Cardiac fibroblast (primary cell): ENCODE measurements at regions not wholly inside any gene's neighbourhood (a gene's known extent, or its start where the extent isn't known, plus 50 kb on each side); places are given as distances from the start of the nearest gene placed in this dataset.

Experiments used
- DNase-seq, 2 donors: peaks; one replicate each; pipeline versions ENCODE4 v3.0.0 to v3.0.0-alpha.2; 2010; ENCODE audit warnings: low read depth in 2 of 2
- H3K4me3 ChIP-seq, 2 donors: replicated peaks in 1 of 2; 1 replicate in 1 of 2; 2 replicates in 1 of 2; pipeline ENCODE4 v1.5.1; 2011; ENCODE audit warnings: low read depth in 2 of 2, low read length in 2 of 2, mild to moderate bottlenecking in 2 of 2, moderate library complexity in 1 of 2
- TF ChIP-seq, protein P1 (sequence below): IDR thresholded peaks from one replicate; pipeline ENCODE4 v1.5.1; 2011; ENCODE audit warnings: low read depth, mild to moderate bottlenecking, low read length, inconsistent platforms

DNA sequence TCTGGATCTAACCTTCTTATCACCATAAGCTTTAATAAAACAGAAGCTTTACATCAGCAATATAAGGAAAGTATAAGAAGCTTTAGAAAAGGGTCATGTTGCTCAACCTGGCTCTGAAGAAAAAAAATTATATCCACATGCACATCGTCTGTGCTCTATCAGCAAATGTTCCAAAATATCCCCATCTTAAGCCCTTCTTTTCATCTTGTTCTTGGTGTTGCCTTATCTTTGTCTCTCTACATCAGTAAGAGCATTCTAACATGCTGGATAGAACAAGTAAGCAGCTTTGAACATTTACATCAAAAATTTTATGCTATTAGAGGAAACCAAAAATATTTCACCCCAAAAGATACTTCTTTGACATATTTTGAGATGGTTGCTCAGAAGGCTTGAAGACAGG lies 157.8 kb upstream of the SNX7 start:
- DNase-seq: no peak
- TF ChIP-seq, protein P1, sequence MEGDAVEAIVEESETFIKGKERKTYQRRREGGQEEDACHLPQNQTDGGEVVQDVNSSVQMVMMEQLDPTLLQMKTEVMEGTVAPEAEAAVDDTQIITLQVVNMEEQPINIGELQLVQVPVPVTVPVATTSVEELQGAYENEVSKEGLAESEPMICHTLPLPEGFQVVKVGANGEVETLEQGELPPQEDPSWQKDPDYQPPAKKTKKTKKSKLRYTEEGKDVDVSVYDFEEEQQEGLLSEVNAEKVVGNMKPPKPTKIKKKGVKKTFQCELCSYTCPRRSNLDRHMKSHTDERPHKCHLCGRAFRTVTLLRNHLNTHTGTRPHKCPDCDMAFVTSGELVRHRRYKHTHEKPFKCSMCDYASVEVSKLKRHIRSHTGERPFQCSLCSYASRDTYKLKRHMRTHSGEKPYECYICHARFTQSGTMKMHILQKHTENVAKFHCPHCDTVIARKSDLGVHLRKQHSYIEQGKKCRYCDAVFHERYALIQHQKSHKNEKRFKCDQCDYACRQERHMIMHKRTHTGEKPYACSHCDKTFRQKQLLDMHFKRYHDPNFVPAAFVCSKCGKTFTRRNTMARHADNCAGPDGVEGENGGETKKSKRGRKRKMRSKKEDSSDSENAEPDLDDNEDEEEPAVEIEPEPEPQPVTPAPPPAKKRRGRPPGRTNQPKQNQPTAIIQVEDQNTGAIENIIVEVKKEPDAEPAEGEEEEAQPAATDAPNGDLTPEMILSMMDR: no peak
- no peak overlapping the region for H3K4me3 ChIP-seq

DNA sequence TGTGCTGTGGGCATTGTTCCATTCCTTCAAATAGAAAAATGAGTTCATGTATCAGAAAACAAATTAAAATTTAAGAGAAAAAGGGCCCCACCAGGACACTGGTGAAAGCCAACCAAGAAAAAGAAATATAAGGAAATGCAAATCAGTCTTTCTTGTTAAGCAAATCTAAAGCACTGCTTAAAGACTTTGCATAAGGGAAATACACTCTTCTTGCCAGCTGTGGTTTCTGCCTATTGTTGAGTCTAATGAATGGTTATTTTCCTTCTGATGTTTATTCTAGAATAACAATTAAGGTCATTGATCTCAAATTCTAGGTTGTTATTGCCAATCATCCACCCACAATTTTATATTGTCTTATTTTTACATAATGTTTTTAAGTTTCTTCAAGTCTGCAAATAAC lies 158.6 kb upstream of the SNX7 start:
- H3K4me3 ChIP-seq: no peak overlapping the region
- no peak for DNase-seq
- TF ChIP-seq, protein P1: no peak

DNA sequence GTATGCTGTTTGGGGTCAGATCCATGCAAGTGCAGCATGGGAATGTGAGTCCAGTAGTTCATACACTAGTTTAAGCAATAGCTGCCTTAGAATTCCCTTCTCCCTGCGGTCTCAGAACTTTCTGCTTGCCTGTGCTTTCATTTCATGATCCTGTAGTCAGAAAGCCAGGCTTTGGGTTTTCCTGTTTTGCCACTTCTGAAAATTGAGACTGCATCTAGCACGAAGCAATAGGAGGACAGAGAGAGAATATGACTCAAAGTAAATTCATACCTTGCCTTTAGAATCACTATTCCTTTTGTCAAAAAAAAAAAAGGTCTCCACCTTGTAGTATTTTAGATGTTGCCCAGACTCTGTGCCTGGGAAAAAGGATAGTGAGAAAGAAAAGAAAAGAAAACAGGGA lies 161.2 kb upstream of the SNX7 start:
- no peak for DNase-seq
- no peak overlapping the region for H3K4me3 ChIP-seq
- TF ChIP-seq, protein P1: no peak

DNA sequence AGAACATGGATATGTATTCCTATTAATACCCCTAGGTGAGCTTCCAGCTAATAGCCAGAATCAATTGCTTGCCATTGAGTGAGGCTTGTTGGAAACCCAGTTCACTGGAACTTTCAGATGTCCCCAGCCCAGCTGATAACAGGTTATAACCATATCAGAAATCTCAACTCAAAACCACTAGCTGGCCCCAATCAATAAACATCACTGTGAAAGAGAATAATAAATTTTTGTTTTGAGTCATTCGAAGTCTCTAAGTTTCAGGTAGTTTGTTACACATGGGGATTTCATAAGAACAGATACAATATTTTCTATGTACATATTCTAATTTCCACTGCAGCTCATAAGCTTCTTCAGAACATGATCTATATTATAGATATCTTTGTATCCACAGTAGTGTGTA lies 162.9 kb upstream of the SNX7 start:
- DNase-seq: no peak
- no peak overlapping the region for H3K4me3 ChIP-seq

DNA sequence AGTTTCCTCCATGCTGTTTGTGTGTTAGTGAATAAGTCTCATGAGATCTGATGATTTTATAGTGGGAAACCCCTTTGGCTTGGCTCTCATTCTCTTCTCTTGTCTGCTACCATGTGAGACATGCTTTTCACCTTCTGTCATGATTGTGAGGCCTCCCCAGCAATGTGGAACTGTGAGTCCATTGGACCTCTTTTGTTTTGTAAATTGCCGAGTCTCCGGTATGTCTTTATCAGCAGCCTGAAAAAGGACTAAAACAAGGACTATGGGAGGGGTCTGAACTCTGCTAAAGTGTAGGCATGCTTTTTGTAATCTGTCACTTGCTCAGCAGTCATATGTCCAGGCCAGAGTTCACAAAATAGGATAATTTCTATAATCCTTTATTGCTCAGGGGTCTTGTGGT lies 164.0 kb upstream of the SNX7 start:
- peak in 1 of 2 donors; percentile 23 for DNase-seq
- no peak overlapping the region for H3K4me3 ChIP-seq
- TF ChIP-seq, protein P1: no peak

More for the DNA sequence above, 162.9 kb upstream of the SNX7 start:
- TF ChIP-seq, protein P1: no peak

DNA sequence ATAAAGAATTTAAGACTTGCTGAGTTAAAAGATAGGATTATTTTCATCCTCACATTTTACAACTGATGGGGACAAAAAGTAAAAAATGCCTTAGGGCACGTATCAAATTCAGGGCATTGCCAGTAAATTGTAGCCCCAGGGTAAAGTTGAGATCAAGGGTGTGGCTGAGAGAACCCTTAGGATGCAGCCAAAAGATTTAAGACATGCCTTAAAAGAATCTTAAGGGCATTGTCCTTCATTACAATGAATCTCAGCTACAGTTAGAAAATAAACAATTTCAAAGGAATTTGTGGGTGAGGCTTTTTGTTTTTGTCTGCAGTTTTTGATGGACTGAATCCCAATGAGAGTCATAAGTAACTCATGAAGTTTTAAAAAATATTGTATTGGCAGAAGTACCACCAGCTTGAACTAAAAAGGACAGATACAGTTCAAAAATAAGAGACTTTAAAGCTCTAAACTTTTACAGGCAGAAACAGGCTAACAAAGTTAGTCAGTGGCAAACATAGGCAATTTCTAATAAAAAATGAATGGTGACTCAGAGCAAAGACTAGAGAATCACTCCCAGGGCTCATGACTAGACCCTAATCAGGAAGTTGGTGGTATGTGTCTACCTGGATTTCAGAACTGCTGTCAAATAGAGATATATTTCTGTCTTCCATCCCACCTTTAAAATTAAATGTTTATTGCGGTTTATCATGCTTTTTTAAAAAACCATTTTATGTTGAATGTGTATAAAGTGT lies 165.1 kb upstream of the SNX7 start:
- peak in 1 of 2 donors; percentile 33 for DNase-seq
- TF ChIP-seq, protein P1: no peak
- no peak overlapping the region for H3K4me3 ChIP-seq

DNA sequence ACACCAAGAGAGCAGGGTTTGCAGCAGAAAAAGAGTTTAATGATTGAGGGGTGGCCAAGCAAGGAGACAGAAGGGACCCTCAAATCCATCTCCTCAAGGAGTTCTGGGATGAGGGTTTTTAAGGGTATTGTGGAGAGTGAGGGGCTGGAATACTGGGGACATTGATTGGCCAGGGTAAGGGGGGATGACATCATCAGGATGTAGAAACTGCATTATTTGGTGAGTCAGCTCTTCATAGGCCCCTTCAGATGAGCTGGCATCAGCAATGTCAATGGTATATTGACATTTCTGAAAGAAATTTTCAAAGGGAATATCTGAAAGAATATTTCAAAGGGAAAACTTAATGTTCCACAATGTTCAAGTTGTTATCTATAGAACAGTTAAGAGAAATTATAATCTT lies 168.1 kb upstream of the SNX7 start:
- no peak overlapping the region for H3K4me3 ChIP-seq
- TF ChIP-seq, protein P1: no peak
- DNase-seq: no peak
